ENCODE measurements at regions not wholly inside any gene's neighbourhood (a gene's known extent, or its start where the extent isn't known, plus 50 kb on each side); places are given as distances from the start of the nearest gene placed in this dataset.

DNA sequence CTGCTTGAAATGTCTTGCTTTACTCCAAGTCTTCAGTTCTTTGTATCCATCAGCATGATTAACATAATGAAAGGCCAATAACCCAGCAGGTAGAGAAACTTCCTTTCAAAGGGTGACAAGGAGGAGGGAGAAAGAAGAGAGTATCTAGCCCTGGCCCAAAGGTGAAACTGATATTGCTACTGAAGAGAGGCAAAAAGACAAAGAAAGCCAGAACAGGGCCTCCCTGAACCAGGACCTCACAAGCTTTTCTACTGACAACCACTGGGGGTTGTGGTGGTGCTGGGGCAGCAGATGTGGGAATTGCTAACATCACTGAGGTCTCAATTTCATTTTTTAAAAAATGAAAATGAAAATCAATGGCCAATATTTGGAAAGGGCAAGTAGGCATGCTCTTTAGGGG is 234.1 kb downstream of the RSL24D1 start:
- Histone ChIP-seq H3K4me1 (ENCODE audit: control insufficient read depth in 1 of 2, low read depth in 2 of 2) (peaks cover 15 to 44% of the 10 kb centered on the region in 2 donors), H3K36me3 (no peaks in the 10 kb centered on the region), H3K27ac (peak overlapping the region; percentile 83 to 84), H3K9me3 (no peaks in the 10 kb centered on the region), H3K4me3 (no peak overlapping the region), H3K27me3 (replicated peaks; ENCODE audit: insufficient read depth) (no peaks in the 10 kb centered on the region)
- TF ChIP-seq, protein P1, sequence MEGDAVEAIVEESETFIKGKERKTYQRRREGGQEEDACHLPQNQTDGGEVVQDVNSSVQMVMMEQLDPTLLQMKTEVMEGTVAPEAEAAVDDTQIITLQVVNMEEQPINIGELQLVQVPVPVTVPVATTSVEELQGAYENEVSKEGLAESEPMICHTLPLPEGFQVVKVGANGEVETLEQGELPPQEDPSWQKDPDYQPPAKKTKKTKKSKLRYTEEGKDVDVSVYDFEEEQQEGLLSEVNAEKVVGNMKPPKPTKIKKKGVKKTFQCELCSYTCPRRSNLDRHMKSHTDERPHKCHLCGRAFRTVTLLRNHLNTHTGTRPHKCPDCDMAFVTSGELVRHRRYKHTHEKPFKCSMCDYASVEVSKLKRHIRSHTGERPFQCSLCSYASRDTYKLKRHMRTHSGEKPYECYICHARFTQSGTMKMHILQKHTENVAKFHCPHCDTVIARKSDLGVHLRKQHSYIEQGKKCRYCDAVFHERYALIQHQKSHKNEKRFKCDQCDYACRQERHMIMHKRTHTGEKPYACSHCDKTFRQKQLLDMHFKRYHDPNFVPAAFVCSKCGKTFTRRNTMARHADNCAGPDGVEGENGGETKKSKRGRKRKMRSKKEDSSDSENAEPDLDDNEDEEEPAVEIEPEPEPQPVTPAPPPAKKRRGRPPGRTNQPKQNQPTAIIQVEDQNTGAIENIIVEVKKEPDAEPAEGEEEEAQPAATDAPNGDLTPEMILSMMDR (IDR thresholded peaks at IDR 0.05), result no peak
- no peak for DNase-seq (ENCODE audit: low spot score)
- no peak for ATAC-seq (ENCODE audit: insufficient number of reproducible peaks, low FRiP score, low read depth)

- peak overlapping the region; percentile 83 to 84 for H3K27ac ChIP-seq
- ATAC-seq (ENCODE audit: insufficient number of reproducible peaks, low FRiP score, low read depth), result no peak
- TF ChIP-seq, protein P1 (IDR thresholded peaks at IDR 0.05), result no peak
These were observed 236.5 kb downstream of the RSL24D1 start for GRCh38 chr15:54960266-54960665.

GRCh38 chr15:54941417-54941816 is 255.3 kb downstream of the RSL24D1 start:
- TF ChIP-seq, protein P1 (IDR thresholded peaks at IDR 0.05), result no peak
- no peak overlapping the region for H3K27ac ChIP-seq

More at GRCh38 chr15:54960266-54960665, 236.5 kb downstream of the RSL24D1 start:
- Histone ChIP-seq H3K4me3 (no peak overlapping the region), H3K4me1 (ENCODE audit: control insufficient read depth in 1 of 2, low read depth in 2 of 2) (peaks cover 15 to 56% of the 10 kb centered on the region in 2 donors), H3K9me3 (no peaks in the 10 kb centered on the region), H3K36me3 (no peaks in the 10 kb centered on the region), H3K27me3 (replicated peaks; ENCODE audit: insufficient read depth) (no peaks in the 10 kb centered on the region)
- DNase-seq (ENCODE audit: low spot score), result no peak

GRCh38 chr15:54917312-54917711 is 279.4 kb downstream of the RSL24D1 start:
- Histone ChIP-seq H3K27ac (no peak overlapping the region), H3K4me3 (no peak overlapping the region), H3K27me3 (replicated peaks; ENCODE audit: insufficient read depth) (no peaks in the 10 kb centered on the region), H3K4me1 (ENCODE audit: control insufficient read depth in 1 of 2, low read depth in 2 of 2) (no peaks in the 10 kb centered on the region), H3K9me3 (peaks cover 3% of the 10 kb centered on the region), H3K36me3 (no peaks in the 10 kb centered on the region)
- ATAC-seq (ENCODE audit: insufficient number of reproducible peaks, low FRiP score, low read depth), result no peak
- DNase-seq (ENCODE audit: low spot score), result no peak
- TF ChIP-seq, protein P1 (IDR thresholded peaks at IDR 0.05), result no peak

More at GRCh38 chr15:54941417-54941816, 255.3 kb downstream of the RSL24D1 start:
- Histone ChIP-seq H3K9me3 (no peaks in the 10 kb centered on the region), H3K4me1 (ENCODE audit: control insufficient read depth in 1 of 2, low read depth in 2 of 2) (peaks cover 5 to 23% of the 10 kb centered on the region in 2 donors), H3K4me3 (no peak overlapping the region), H3K36me3 (no peaks in the 10 kb centered on the region), H3K27me3 (replicated peaks; ENCODE audit: insufficient read depth) (no peaks in the 10 kb centered on the region)
- peak; percentile 65 for ATAC-seq (ENCODE audit: insufficient number of reproducible peaks, low FRiP score, low read depth)
- no peak for DNase-seq (ENCODE audit: low spot score)

- no peak for DNase-seq (ENCODE audit: low spot score)
- no peaks in the 10 kb centered on the region for H3K27me3 ChIP-seq (replicated peaks; ENCODE audit: insufficient read depth)
- TF ChIP-seq, protein P1 (IDR thresholded peaks at IDR 0.05), result no peak
- no peak overlapping the region for H3K4me3 ChIP-seq
- no peaks in the 10 kb centered on the region for H3K9me3 ChIP-seq
- H3K27ac ChIP-seq, result no peak overlapping the region
- no peaks in the 10 kb centered on the region for H3K36me3 ChIP-seq
- no peaks in the 10 kb centered on the region for H3K4me1 ChIP-seq (ENCODE audit: control insufficient read depth in 1 of 2, low read depth in 2 of 2)
- no peak for ATAC-seq (ENCODE audit: insufficient number of reproducible peaks, low FRiP score, low read depth)
These were observed 281.4 kb downstream of the RSL24D1 start for GRCh38 chr15:54915380-54915779.

Measured in thoracic aorta (tissue), 2 donors.